Hematopoietic multipotent progenitor cell (in vitro differentiated cells): ENCODE measurements at regions not wholly inside any gene's neighbourhood (a gene's known extent, or its start where the extent isn't known, plus 50 kb on each side); places are given as distances from the start of the nearest gene placed in this dataset. TPM values are rescaled to one million over a fixed set of nuclear protein-coding genes. Genes with fewer than 3 reads are reported as not detected.

ENCODE experiments used
- DNase-seq, 3 donors: peaks; one replicate each; pipeline ENCODE4 v3.0.0-alpha.2; 2011 to 2015; ENCODE audit warnings: low read depth in 2 of 3, low spot score in 2 of 3
- small RNA-seq: library from RNA; depleted of rRNA; stranded (forward); fragments of <200 nt; gene quantifications from one replicate; pipeline ENCODE3, GENCODE V24; 2012

GRCh38 chrX:134172588-134173259 is 64.3 kb upstream of the CCDC160 start:
- DNase-seq: peak in 2 of 3 donors; percentile 51 to 54

GRCh38 chrX:134173541-134174272 is 63.3 kb upstream of the CCDC160 start:
- peak in 1 of 3 donors; percentile 21 for DNase-seq

DNA sequence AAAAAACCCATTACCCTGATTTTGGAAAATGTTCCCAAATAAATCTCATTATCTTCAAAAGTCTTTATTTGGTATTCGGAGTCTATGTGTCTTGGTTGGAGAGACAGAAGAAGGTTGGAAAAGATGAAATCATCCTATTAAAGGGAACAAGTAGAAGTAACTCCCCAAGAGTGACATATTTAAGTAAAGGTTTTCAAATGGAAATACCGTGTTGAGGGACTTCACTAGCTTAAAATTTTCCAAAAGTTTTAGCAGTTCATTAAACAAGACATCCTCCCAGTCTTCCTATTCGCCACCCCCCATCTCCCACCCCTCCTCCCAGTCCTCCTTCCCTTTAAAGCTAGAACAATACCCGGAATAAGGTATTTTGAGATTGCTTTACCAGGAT is 62.7 kb upstream of the CCDC160 start:
- DNase-seq: no peak

- DNase-seq: no peak
Observed at GRCh38 chrX:134174859-134175258, 62.1 kb upstream of the CCDC160 start.

- no peak for DNase-seq
Observed at GRCh38 chrX:134177527-134177926, 59.5 kb upstream of the CCDC160 start.

- DNase-seq: no peak
Observed at GRCh38 chrX:134180601-134181274, 56.2 kb upstream of the CCDC160 start.

GRCh38 chrX:134181275-134181660 is 55.7 kb upstream of the CCDC160 start:
- no peak for DNase-seq

DNA sequence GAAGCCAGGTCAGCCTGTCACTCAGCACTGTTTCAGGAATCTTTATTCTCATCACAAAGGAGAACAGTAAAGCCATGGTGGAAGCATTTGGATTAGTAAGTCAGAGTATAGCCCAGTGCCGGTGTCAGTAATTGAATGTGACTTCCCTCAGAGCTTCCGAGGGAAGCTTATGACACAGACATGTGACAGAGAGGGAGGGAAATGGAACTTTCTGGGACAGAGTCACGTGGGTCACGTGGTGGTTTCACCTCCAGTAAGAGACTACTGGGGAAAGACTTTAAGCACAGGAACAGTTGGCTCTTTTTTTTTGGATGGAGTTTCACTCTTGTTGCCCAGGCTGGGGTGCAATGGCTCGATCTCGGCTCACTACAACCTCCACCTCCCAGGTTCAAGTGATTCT is 53.3 kb upstream of the CCDC160 start:
- DNase-seq: no peak

GRCh38 chrX:134184936-134185335 is 52.0 kb upstream of the CCDC160 start:
- DNase-seq: no peak

DNA sequence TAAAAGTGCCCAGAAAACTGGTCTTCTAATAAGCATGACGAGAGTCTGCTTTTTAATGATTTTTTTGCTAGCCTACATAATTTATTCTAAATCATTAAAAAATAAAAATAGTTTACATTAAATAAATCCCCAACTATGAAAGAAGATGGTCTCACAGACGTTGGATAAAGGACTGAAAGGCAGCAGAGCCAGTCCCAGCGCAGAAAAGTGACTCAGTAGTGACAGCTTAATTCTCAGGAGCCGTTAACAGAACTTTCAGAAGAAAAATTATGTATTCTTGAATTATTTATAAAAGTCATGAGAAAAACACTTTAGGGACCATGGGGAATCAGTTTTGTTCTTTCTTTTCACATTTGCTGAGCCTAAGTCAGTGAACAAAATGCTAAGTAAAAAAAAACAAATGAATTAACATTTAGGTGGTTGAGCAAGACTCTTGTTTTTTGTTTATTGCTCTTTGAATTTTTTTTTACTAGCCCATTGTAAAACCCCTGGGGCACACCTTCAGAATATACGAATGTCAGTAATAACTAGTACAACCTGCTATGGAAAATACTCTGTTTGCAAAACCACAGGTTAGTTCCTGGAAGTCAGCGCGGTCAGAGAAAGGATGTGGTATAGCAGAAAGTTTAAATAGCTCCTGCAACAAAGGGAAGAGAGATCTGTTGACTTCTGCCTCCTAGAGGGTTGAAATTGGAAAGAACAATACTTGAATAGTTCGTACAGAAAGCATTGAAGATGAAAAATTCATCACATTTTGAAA is 50.4 kb upstream of the CCDC160 start:
- DNase-seq: peak in 2 of 3 donors; percentile 41 to 70

Small RNAs in the stretch of these regions (small RNA-seq; reads per million reads assigned to genes)
- gene RF00019 (not detected), gene TIMM8BP2 (not detected)
